B cell (primary cell): ENCODE measurements at regions not wholly inside any gene's neighbourhood (a gene's known extent, or its start where the extent isn't known, plus 50 kb on each side); places are given as distances from the start of the nearest gene placed in this dataset.

Experiments used
- ATAC-seq: fragments of 200-7000 bp; cut with Tn5 transposase; one replicate; pipeline ENCODE4 v1.10.0; 2021; ENCODE audit warnings: low read depth, mild to moderate bottlenecking, moderate number of reproducible peaks, moderate library complexity
- CTCF ChIA-PET: fragments of 350-600 bp; sonication (Branson Sonifier 250); formaldehyde crosslinking; loops from one replicate; lab custom pipeline; 2021; ENCODE audit warnings: antibody characterized with exemption, inconsistent platforms; lab: Charles Lee
- POLR2A ChIA-PET: fragments of 350-600 bp; sonication (Branson Sonifier 250); formaldehyde crosslinking; loops from one replicate; lab custom pipeline; 2021; ENCODE audit warnings: antibody characterized with exemption; lab: Charles Lee
- DNase-seq: peaks from one replicate; pipeline ENCODE4 v3.0.0; 2013
- H2AFZ ChIP-seq: 2 replicates; pipeline ENCODE4 v1.6.1; 2012; ENCODE audit warnings: mild to moderate bottlenecking, low read depth, low read length; ENCODE audit not compliant: insufficient read depth, poor library complexity, severe bottlenecking
- H3K27ac ChIP-seq, 2 donors: 1 replicate in 1 of 2; 2 replicates in 1 of 2; pipeline ENCODE4 v1.5.1; 2012 to 2013; ENCODE audit warnings: low read length in 2 of 2, mild to moderate bottlenecking in 2 of 2, moderate library complexity in 1 of 2
- H3K27me3 ChIP-seq, 4 experiments: fragments of 200-600 bp in 1 of 4; sonication (generic) in 1 of 4; replicated peaks in 1 of 4; 1 replicate in 2 of 4; 2 replicates in 2 of 4; pipeline versions ENCODE4 v1.6.1 to v1.7.0; 2013 to 2016; ENCODE audit warnings: low read length in 3 of 4, mild to moderate bottlenecking in 2 of 4, mixed read lengths in 1 of 4, moderate library complexity in 1 of 4; ENCODE audit not compliant: insufficient read depth in 4 of 4, control insufficient read depth in 3 of 4; ENCODE audit errors: control extremely low read depth in 1 of 4
- H3K36me3 ChIP-seq, 2 experiments: replicated peaks in 1 of 2; 1 replicate in 1 of 2; 2 replicates in 1 of 2; pipeline versions ENCODE4 v1.6.1 to v1.7.1; 2013; ENCODE audit warnings: low read length in 1 of 2; ENCODE audit not compliant: insufficient read depth in 2 of 2, control insufficient read depth in 1 of 2; ENCODE audit errors: control extremely low read depth in 1 of 2, extremely low read depth in 1 of 2
- H3K4me1 ChIP-seq, 2 donors: fragments of 200-600 bp in 1 of 2; sonication (generic) in 1 of 2; 1 replicate in 1 of 2; 2 replicates in 1 of 2; pipeline versions ENCODE4 v1.5.1 to v1.6.1; 2013 to 2017; ENCODE audit warnings: low read length in 2 of 2; ENCODE audit not compliant: control insufficient read depth in 2 of 2, insufficient read depth in 2 of 2
- H3K4me2 ChIP-seq: replicated peaks from 2 replicates; pipeline ENCODE3; 2012; ENCODE audit warnings: mild to moderate bottlenecking, low read depth, low read length; ENCODE audit not compliant: poor library complexity, severe bottlenecking
- H3K4me3 ChIP-seq, 5 experiments: fragments of 200-600 bp in 1 of 5; sonication (generic) in 1 of 5; 1 replicate in 3 of 5; 2 replicates in 2 of 5; pipeline versions ENCODE4 v1.5.1 to v1.7.0; 2011 to 2016; ENCODE audit warnings: low read length in 4 of 5, mild to moderate bottlenecking in 4 of 5, low read depth in 2 of 5, control low read depth in 1 of 5, moderate library complexity in 1 of 5; ENCODE audit not compliant: insufficient read depth in 1 of 5; ENCODE audit errors: control extremely low read depth in 1 of 5, extremely low read depth in 1 of 5
- H3K79me2 ChIP-seq: fragments of 200-600 bp; sonication (generic); one replicate; pipeline ENCODE4 v1.6.0; 2016; ENCODE audit warnings: low read length; ENCODE audit not compliant: control insufficient read depth, insufficient read depth
- H3K9ac ChIP-seq: fragments of 200-600 bp; sonication (generic); 2 replicates; pipeline ENCODE4 v1.6.1; 2017; ENCODE audit warnings: mild to moderate bottlenecking, low read length, moderate library complexity
- H3K9me3 ChIP-seq, 3 donors: one replicate each; pipeline versions ENCODE4 v1.6.1 to v1.7.1; 2013; ENCODE audit warnings: low read length in 2 of 3; ENCODE audit not compliant: control insufficient read depth in 2 of 3, insufficient read depth in 1 of 3; ENCODE audit errors: control extremely low read depth in 1 of 3
- H4K20me1 ChIP-seq: 2 replicates; pipeline ENCODE4 v1.6.0; 2012; ENCODE audit warnings: mild to moderate bottlenecking, low read length; ENCODE audit not compliant: insufficient read depth, control insufficient read depth, poor library complexity, severe bottlenecking
- H3K27ac Mint-ChIP-seq: one replicate; pipeline ENCODE4 v1.8.0; 2021; ENCODE audit warnings: mixed read lengths
- H3K27me3 Mint-ChIP-seq: one replicate; pipeline ENCODE4 v1.8.0; 2021; ENCODE audit warnings: mixed read lengths
- H3K4me1 Mint-ChIP-seq: one replicate; pipeline ENCODE4 v1.8.0; 2021; ENCODE audit warnings: mixed read lengths
- H3K4me3 Mint-ChIP-seq: one replicate; pipeline ENCODE4 v1.8.0; 2021; ENCODE audit warnings: mixed read lengths
- H3K9me3 Mint-ChIP-seq: one replicate; pipeline ENCODE4 v1.8.0; 2022; ENCODE audit warnings: mixed read lengths; ENCODE audit not compliant: insufficient read depth
- CTCF ChIP-seq: fragments of 200-600 bp; IDR thresholded peaks from one replicate; pipeline ENCODE4 v1.8.0; 2022; ENCODE audit warnings: antibody characterized with exemption, mild to moderate bottlenecking
- EZH2 ChIP-seq: IDR thresholded peaks from 2 replicates; pipeline ENCODE4 v1.6.1; 2012; ENCODE audit warnings: borderline replicate concordance, low read depth, mild to moderate bottlenecking, moderate library complexity, low read length; ENCODE audit not compliant: insufficient read depth, poor library complexity, severe bottlenecking
- WGBS: methylation state at CpG from one replicate; pipeline ENCODE4 v1.1.5; 2013; ENCODE audit warnings: missing lambda C conversion rate; ENCODE audit not compliant: insufficient coverage; 5-methylcytosine and 5-hydroxymethylcytosine counted together
- intact Hi-C: fragments of 100-400 bp; cut with micrococcal nuclease; formaldehyde crosslinking; loops from one replicate; pipeline ENCODE4 v1.10.0; 2022

DNA sequence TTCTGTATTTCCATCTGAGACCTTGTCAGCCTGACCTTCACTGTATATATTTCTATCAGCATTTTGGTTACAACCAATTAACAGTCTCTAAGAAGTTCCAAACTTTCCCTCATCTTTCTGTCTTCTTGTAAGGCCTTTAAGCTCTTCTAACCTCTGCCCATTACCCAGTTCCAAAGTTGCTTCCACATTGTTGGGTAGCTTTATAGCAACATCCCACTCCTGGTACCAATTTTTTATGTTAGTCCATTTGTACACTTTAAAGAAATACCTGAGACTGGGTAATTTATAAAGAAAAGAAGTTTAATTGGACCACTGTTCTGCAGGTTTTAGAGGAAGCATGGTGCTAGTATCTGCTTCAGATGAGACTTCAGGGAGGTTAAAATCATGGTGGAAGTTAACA is 1979.7 kb upstream of the RAG2 start:
- H3K9ac ChIP-seq, result no peak overlapping the region
- H3K4me3 Mint-ChIP-seq, result no peak overlapping the region
- CTCF ChIA-PET, result no interaction called here

DNA sequence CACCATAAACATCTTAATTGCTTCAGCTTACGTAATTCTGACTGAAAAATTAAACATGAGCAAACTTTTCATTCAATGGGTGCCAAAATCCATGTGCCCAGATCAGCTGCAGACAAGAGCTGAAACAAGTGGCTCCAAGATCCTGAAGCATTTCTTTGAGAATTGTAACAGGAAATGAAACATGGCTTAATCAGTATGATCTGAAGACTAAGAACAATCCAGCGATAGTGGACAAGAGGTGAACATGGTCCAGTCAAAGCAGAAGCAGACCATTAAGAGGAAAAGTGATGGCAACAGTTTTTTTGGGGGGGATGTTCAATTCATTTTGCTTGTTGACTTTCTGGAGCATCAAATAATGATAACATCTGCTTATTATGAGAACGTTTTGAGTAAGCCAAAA is 1964.5 kb upstream of the RAG2 start:
- Histone ChIP-seq H3K27ac (no peak overlapping the region), H3K4me1 (no peaks in the 10 kb centered on the region), H3K9ac (no peak overlapping the region), H3K4me2 (no peak overlapping the region), H3K79me2 (no peaks in the 10 kb centered on the region), H3K4me3 (no peak overlapping the region), H3K9me3 (peaks cover 0 to 3% (median 0%) of the 10 kb centered on the region in 3 donors), H3K27me3 (no peaks in the 10 kb centered on the region), H4K20me1 (no peaks in the 10 kb centered on the region), H3K36me3 (no peaks in the 10 kb centered on the region), H2AFZ (no peak overlapping the region)
- ATAC-seq, result no peak
- WGBS, result 90% methylated on average over 1 of the region's 3 CpGs
- Mint-ChIP-seq H3K4me1 (no peaks in the 10 kb centered on the region), H3K9me3 (no peaks in the 10 kb centered on the region), H3K27me3 (no peaks in the 10 kb centered on the region), H3K4me3 (no peak overlapping the region), H3K27ac (no peak overlapping the region)
- TF ChIP-seq EZH2 (no peak), CTCF (no peak)
- CTCF ChIA-PET, result no interaction called here
- intact Hi-C loops, result no loop called here
- POLR2A ChIA-PET, result no interaction called here
- no peak for DNase-seq

More for the DNA sequence above, 1979.7 kb upstream of the RAG2 start:
- DNase-seq (no peak), ATAC-seq (no peak)
- no peak overlapping the region for H2AFZ ChIP-seq
- H3K27ac ChIP-seq, result no peak overlapping the region
- H3K27ac Mint-ChIP-seq, result no peak overlapping the region
- no peak overlapping the region for H3K4me2 ChIP-seq
- TF ChIP-seq CTCF (no peak), EZH2 (no peak)
- H4K20me1 ChIP-seq, result no peaks in the 10 kb centered on the region
- intact Hi-C loops, result no loop called here
- H3K4me1 Mint-ChIP-seq, result no peaks in the 10 kb centered on the region
- POLR2A ChIA-PET, result no interaction called here
- H3K27me3 ChIP-seq, result no peaks in the 10 kb centered on the region
- no peaks in the 10 kb centered on the region for H3K27me3 Mint-ChIP-seq
- no peaks in the 10 kb centered on the region for H3K36me3 ChIP-seq
- no peaks in the 10 kb centered on the region for H3K4me1 ChIP-seq
- H3K4me3 ChIP-seq, result no peak overlapping the region
- peaks cover 0 to 3% (median 2%) of the 10 kb centered on the region in 3 donors for H3K9me3 ChIP-seq
- H3K79me2 ChIP-seq, result no peaks in the 10 kb centered on the region
- H3K9me3 Mint-ChIP-seq, result peaks cover 5% of the 10 kb centered on the region
